ENCODE measurements at regions not wholly inside any gene's neighbourhood (a gene's known extent, or its start where the extent isn't known, plus 50 kb on each side); places are given as distances from the start of the nearest gene placed in this dataset.

- TF ChIP-seq FOXP2 (optimal IDR thresholded peaks at IDR 0.05; ENCODE audit: borderline replicate concordance, extremely low read depth, extremely low read length, insufficient read depth) (no peak), REST (IDR thresholded peaks at IDR 0.05; ENCODE audit: insufficient read depth in 1 of 2, low read depth in 2 of 2, low read length in 2 of 2) (no peak; a peak in 1 of 4 replicates)
Measured at GRCh38 chr10:44186150-44186549, 198.7 kb downstream of the CXCL12 start.

- no peak for TF ChIP-seq POLR2AphosphoS5 (IDR thresholded peaks at IDR 0.05; ENCODE audit: low read depth, low read length)
- no peak for TF ChIP-seq TAF1 (IDR thresholded peaks at IDR 0.05; ENCODE audit: borderline replicate concordance, insufficient read depth, low read length)
- TF ChIP-seq FOXP2 (optimal IDR thresholded peaks at IDR 0.05; ENCODE audit: borderline replicate concordance, extremely low read depth, extremely low read length, insufficient read depth): no peak
- no peak for TF ChIP-seq REST (IDR thresholded peaks at IDR 0.05; ENCODE audit: insufficient read depth in 1 of 2, low read depth in 2 of 2, low read length in 2 of 2)
- no peak for TF ChIP-seq SIN3A (IDR thresholded peaks at IDR 0.05; ENCODE audit: borderline replicate concordance, insufficient read depth, low read length)
Measured at GRCh38 chr10:44185315-44185666, 199.6 kb downstream of the CXCL12 start.

- TF ChIP-seq FOXP2 (optimal IDR thresholded peaks at IDR 0.05; ENCODE audit: borderline replicate concordance, extremely low read depth, extremely low read length, insufficient read depth) (no peak), REST (IDR thresholded peaks at IDR 0.05; ENCODE audit: insufficient read depth in 1 of 2, low read depth in 2 of 2, low read length in 2 of 2) (no peak), SIN3A (IDR thresholded peaks at IDR 0.05; ENCODE audit: borderline replicate concordance, insufficient read depth, low read length) (no peak), POLR2AphosphoS5 (IDR thresholded peaks at IDR 0.05; ENCODE audit: low read depth, low read length) (no peak), TAF1 (IDR thresholded peaks at IDR 0.05; ENCODE audit: borderline replicate concordance, insufficient read depth, low read length) (no peak)
Measured at GRCh38 chr10:44184633-44185314, 200.1 kb downstream of the CXCL12 start.

GRCh38 chr10:44183667-44184632 is 200.9 kb downstream of the CXCL12 start:
- TF ChIP-seq FOXP2 (optimal IDR thresholded peaks at IDR 0.05; ENCODE audit: borderline replicate concordance, extremely low read depth, extremely low read length, insufficient read depth) (no peak), TAF1 (IDR thresholded peaks at IDR 0.05; ENCODE audit: borderline replicate concordance, insufficient read depth, low read length) (no peak), REST (IDR thresholded peaks at IDR 0.05; ENCODE audit: insufficient read depth in 1 of 2, low read depth in 2 of 2, low read length in 2 of 2) (no peak), SIN3A (IDR thresholded peaks at IDR 0.05; ENCODE audit: borderline replicate concordance, insufficient read depth, low read length) (no peak), POLR2AphosphoS5 (IDR thresholded peaks at IDR 0.05; ENCODE audit: low read depth, low read length) (no peak)
